ENCODE measurements at regions not wholly inside any gene's neighbourhood (a gene's known extent, or its start where the extent isn't known, plus 50 kb on each side); places are given as distances from the start of the nearest gene placed in this dataset.

GRCh38 chr21:41048623-41049022 lies 119.3 kb upstream of the BACE2 start:
- no peak for DNase-seq

- no peak for DNase-seq
Measured at GRCh38 chr21:41052820-41053555, 115.0 kb upstream of the BACE2 start.

- no peak for DNase-seq
Measured at GRCh38 chr21:41054018-41054578, 113.9 kb upstream of the BACE2 start.

- DNase-seq, result no peak
Measured at GRCh38 chr21:41055266-41055665, 112.7 kb upstream of the BACE2 start.

- DNase-seq, result no peak
Measured at GRCh38 chr21:41059871-41060270, 108.1 kb upstream of the BACE2 start.

- DNase-seq, result no peak
Measured at GRCh38 chr21:41061701-41062100, 106.3 kb upstream of the BACE2 start.

GRCh38 chr21:41064334-41064791 lies 103.6 kb upstream of the BACE2 start:
- no peak for DNase-seq

GRCh38 chr21:41064951-41065350 lies 103.0 kb upstream of the BACE2 start:
- no peak for DNase-seq

GRCh38 chr21:41065539-41065938 lies 102.4 kb upstream of the BACE2 start:
- DNase-seq, result no peak

GRCh38 chr21:41066086-41066938 lies 101.6 kb upstream of the BACE2 start:
- DNase-seq, result no peak

- DNase-seq, result no peak
Measured at GRCh38 chr21:41067709-41068108, 100.3 kb upstream of the BACE2 start.

GRCh38 chr21:41068496-41068895 lies 99.5 kb upstream of the BACE2 start:
- no peak for DNase-seq

- peak; percentile 48 for DNase-seq
Measured at GRCh38 chr21:41068967-41069642, 98.9 kb upstream of the BACE2 start.

GRCh38 chr21:41070284-41070683 lies 97.7 kb upstream of the BACE2 start:
- DNase-seq, result no peak

GRCh38 chr21:41071258-41072171 lies 96.4 kb upstream of the BACE2 start:
- no peak for DNase-seq

- no peak for DNase-seq
Measured at GRCh38 chr21:41073558-41073957, 94.4 kb upstream of the BACE2 start.

GRCh38 chr21:41074396-41075184 lies 93.4 kb upstream of the BACE2 start:
- no peak for DNase-seq

- DNase-seq, result no peak
Measured at GRCh38 chr21:41075656-41076055, 92.3 kb upstream of the BACE2 start.

- no peak for DNase-seq
Measured at GRCh38 chr21:41076064-41076463, 91.9 kb upstream of the BACE2 start.

- no peak for DNase-seq
Measured at GRCh38 chr21:41079159-41079558, 88.8 kb upstream of the BACE2 start.

- DNase-seq, result no peak
Measured at GRCh38 chr21:41080485-41081121, 87.4 kb upstream of the BACE2 start.

All from NCI-H187 treated with DMSO at 0.1 percent for 48 hours (cell line).